ENCODE measurements at regions not wholly inside any gene's neighbourhood (a gene's known extent, or its start where the extent isn't known, plus 50 kb on each side); places are given as distances from the start of the nearest gene placed in this dataset.

- no peak for TF ChIP-seq YY1 (IDR thresholded peaks at IDR 0.05; ENCODE audit: insufficient read depth, insufficient read length)
- no peak for TF ChIP-seq SUZ12 (IDR thresholded peaks at IDR 0.05; ENCODE audit: extremely low read depth, insufficient read depth, insufficient read length)
- TF ChIP-seq ZNF274 (IDR thresholded peaks at IDR 0.05; ENCODE audit: low read depth, low read length): no peak
Measured at GRCh38 chr2:133809485-133809884, 241.2 kb upstream of the NCKAP5 start.
